HG03342 (cell line): ENCODE measurements at regions not wholly inside any gene's neighbourhood (a gene's known extent, or its start where the extent isn't known, plus 50 kb on each side); places are given as distances from the start of the nearest gene placed in this dataset.

ENCODE experiments used
- ATAC-seq: cut with Tn5 transposase; IDR thresholded peaks from one replicate; pipeline ENCODE4 v1.9.1; 2021; ENCODE audit warnings: mild to moderate bottlenecking, moderate library complexity; ENCODE audit not compliant: unreplicated experiment

- ATAC-seq: no peak
Measured at GRCh38 chrX:40325161-40325560, 227.4 kb upstream of the BCOR start.

- ATAC-seq: no peak
Measured at GRCh38 chrX:40323977-40324376, 226.2 kb upstream of the BCOR start.

GRCh38 chrX:40320819-40321218, 223.1 kb upstream of the BCOR start:
- ATAC-seq: no peak

- ATAC-seq: no peak
Measured at GRCh38 chrX:40318801-40319200, 221.0 kb upstream of the BCOR start.

- ATAC-seq: no peak
Measured at GRCh38 chrX:40318076-40318475, 220.3 kb upstream of the BCOR start.

GRCh38 chrX:40316502-40316901, 218.7 kb upstream of the BCOR start:
- ATAC-seq: no peak

- no peak for ATAC-seq
Measured at GRCh38 chrX:40314070-40314469, 216.3 kb upstream of the BCOR start.

- ATAC-seq: no peak
Measured at GRCh38 chrX:40313269-40313668, 215.5 kb upstream of the BCOR start.

GRCh38 chrX:40310447-40310846, 212.7 kb upstream of the BCOR start:
- no peak for ATAC-seq

GRCh38 chrX:40310016-40310415, 212.3 kb upstream of the BCOR start:
- ATAC-seq: no peak

GRCh38 chrX:40307871-40308270, 210.1 kb upstream of the BCOR start:
- no peak for ATAC-seq

GRCh38 chrX:40304115-40304514, 206.4 kb upstream of the BCOR start:
- no peak for ATAC-seq

- no peak for ATAC-seq
Measured at GRCh38 chrX:40303256-40304077, 205.7 kb upstream of the BCOR start.

- no peak for ATAC-seq
Measured at GRCh38 chrX:40300286-40300890, 202.6 kb upstream of the BCOR start.

GRCh38 chrX:40299641-40300046, 201.9 kb upstream of the BCOR start:
- ATAC-seq: no peak

- ATAC-seq: no peak
Measured at GRCh38 chrX:40298572-40299479, 201.1 kb upstream of the BCOR start.

- no peak for ATAC-seq
Measured at GRCh38 chrX:40298069-40298468, 200.3 kb upstream of the BCOR start.

- no peak for ATAC-seq
Measured at GRCh38 chrX:40291553-40291952, 193.8 kb upstream of the BCOR start.

GRCh38 chrX:40290517-40290916, 192.8 kb upstream of the BCOR start:
- no peak for ATAC-seq

GRCh38 chrX:40285876-40286275, 188.1 kb upstream of the BCOR start:
- ATAC-seq: no peak

GRCh38 chrX:40284852-40285251, 187.1 kb upstream of the BCOR start:
- no peak for ATAC-seq

- ATAC-seq: no peak
Measured at GRCh38 chrX:40283981-40284380, 186.2 kb upstream of the BCOR start.
